Mesendoderm (in vitro differentiated cells): ENCODE measurements at regions not wholly inside any gene's neighbourhood (a gene's known extent, or its start where the extent isn't known, plus 50 kb on each side); places are given as distances from the start of the nearest gene placed in this dataset.

Experiments used
- DNase-seq: peaks from one replicate; pipeline ENCODE4 v3.0.0; 2013
- H2AK5ac ChIP-seq: 2 replicates; pipeline ENCODE4 v1.6.1; 2013; ENCODE audit warnings: low read length, inconsistent platforms
- H2BK120ac ChIP-seq: 2 replicates; pipeline ENCODE4 v1.6.1; 2013; ENCODE audit warnings: low read depth, mild to moderate bottlenecking, low read length, moderate library complexity, mixed read lengths
- H2BK15ac ChIP-seq: replicated peaks from 2 replicates; pipeline ENCODE4 v1.6.1; 2013; ENCODE audit warnings: low read depth, mild to moderate bottlenecking, moderate library complexity
- H2BK5ac ChIP-seq: 2 replicates; pipeline ENCODE4 v1.6.1; 2013; ENCODE audit warnings: low read length, inconsistent platforms
- H3K18ac ChIP-seq: 2 replicates; pipeline ENCODE4 v1.6.1; 2013; ENCODE audit warnings: mild to moderate bottlenecking, low read length, mixed read lengths
- H3K23ac ChIP-seq: one replicate; pipeline ENCODE4 v1.6.1; 2013; ENCODE audit warnings: low read length
- H3K27ac ChIP-seq: 2 replicates; pipeline ENCODE4 v1.5.1; 2013; ENCODE audit warnings: low read depth, mild to moderate bottlenecking, inconsistent platforms, low read length, moderate library complexity
- H3K27me3 ChIP-seq: 2 replicates; pipeline ENCODE4 v1.6.1; 2013; ENCODE audit warnings: low read length, control low read depth, mild to moderate bottlenecking, inconsistent platforms; ENCODE audit not compliant: insufficient read depth, poor library complexity
- H3K36me3 ChIP-seq: 2 replicates; pipeline ENCODE4 v1.6.1; 2013; ENCODE audit warnings: low read length, inconsistent platforms; ENCODE audit not compliant: control insufficient read depth, insufficient read depth
- H3K4ac ChIP-seq: one replicate; pipeline ENCODE4 v1.6.1; 2013; ENCODE audit warnings: low read depth, mild to moderate bottlenecking, low read length, moderate library complexity
- H3K4me1 ChIP-seq: 2 replicates; pipeline ENCODE4 v1.6.1; 2013; ENCODE audit warnings: low read depth, low read length, inconsistent platforms; ENCODE audit not compliant: control insufficient read depth
- H3K4me2 ChIP-seq: 2 replicates; pipeline ENCODE4 v1.6.1; 2013; ENCODE audit warnings: low read length
- H3K4me3 ChIP-seq: 2 replicates; pipeline ENCODE4 v1.5.1; 2013; ENCODE audit warnings: mild to moderate bottlenecking, low read length
- H3K56ac ChIP-seq: one replicate; pipeline ENCODE4 v1.6.1; 2013; ENCODE audit warnings: low read length
- H3K79me1 ChIP-seq: 2 replicates; pipeline ENCODE4 v1.6.1; 2013; ENCODE audit warnings: low read length, inconsistent platforms
- H3K79me2 ChIP-seq: 2 replicates; pipeline ENCODE4 v1.6.1; 2013; ENCODE audit warnings: mild to moderate bottlenecking, low read length; ENCODE audit not compliant: control insufficient read depth, insufficient read depth
- H3K9ac ChIP-seq: 2 replicates; pipeline ENCODE4 v1.6.1; 2013; ENCODE audit warnings: low read length, inconsistent platforms
- H4K5ac ChIP-seq: one replicate; pipeline ENCODE4 v1.6.1; 2013; ENCODE audit warnings: low read length
- H4K8ac ChIP-seq: one replicate; pipeline ENCODE4 v1.6.1; 2013; ENCODE audit warnings: low read depth, mild to moderate bottlenecking, control low read depth, low read length, moderate library complexity
- WGBS: extraction: QIAGEN DNeasy Blood & Tissue Kit; methylation state at CpG from one replicate; pipeline ENCODE4 v1.1.7; 2013; ENCODE audit warnings: low lambda C conversion rate, missing lambda C conversion rate; ENCODE audit not compliant: insufficient coverage; ENCODE audit errors: extremely low coverage; 5-methylcytosine and 5-hydroxymethylcytosine counted together

- H3K4me3 ChIP-seq: no peak overlapping the region
- no peak overlapping the region for H3K4me2 ChIP-seq
- no peak overlapping the region for H3K56ac ChIP-seq
- no CpG with 5 or more reads among the region's 1 CpG for WGBS
- no peak overlapping the region for H3K18ac ChIP-seq
- no peaks in the 10 kb centered on the region for H3K79me2 ChIP-seq
- H3K27me3 ChIP-seq: no peaks in the 10 kb centered on the region
- H2BK15ac ChIP-seq: no peak overlapping the region
- no peak overlapping the region for H2BK120ac ChIP-seq
- no peaks in the 10 kb centered on the region for H3K4me1 ChIP-seq
- no peak overlapping the region for H3K4ac ChIP-seq
- H3K23ac ChIP-seq: no peak overlapping the region
- no peak overlapping the region for H2AK5ac ChIP-seq
- H4K5ac ChIP-seq: no peak overlapping the region
- no peak overlapping the region for H4K8ac ChIP-seq
- H2BK5ac ChIP-seq: no peak overlapping the region
- H3K27ac ChIP-seq: no peak overlapping the region
- H3K79me1 ChIP-seq: no peaks in the 10 kb centered on the region
- no peak for DNase-seq
- H3K36me3 ChIP-seq: no peaks in the 10 kb centered on the region
- H3K9ac ChIP-seq: no peak overlapping the region
These were observed 170.3 kb downstream of the ZPLD1 start for GRCh38 chr3:102605153-102605552.

- H2BK120ac ChIP-seq: no peak overlapping the region
- H3K4me2 ChIP-seq: no peak overlapping the region
- H3K4ac ChIP-seq: no peak overlapping the region
- no peaks in the 10 kb centered on the region for H3K36me3 ChIP-seq
- no peaks in the 10 kb centered on the region for H3K27me3 ChIP-seq
- no peak overlapping the region for H3K18ac ChIP-seq
- H3K4me3 ChIP-seq: no peak overlapping the region
- no peaks in the 10 kb centered on the region for H3K4me1 ChIP-seq
- H3K56ac ChIP-seq: no peak overlapping the region
- H3K27ac ChIP-seq: no peak overlapping the region
- H4K8ac ChIP-seq: no peak overlapping the region
- no CpG with 5 or more reads among the region's 2 CpGs for WGBS
- no peak overlapping the region for H2BK15ac ChIP-seq
- no peaks in the 10 kb centered on the region for H3K79me2 ChIP-seq
- H2AK5ac ChIP-seq: no peak overlapping the region
- no peak overlapping the region for H4K5ac ChIP-seq
- H3K79me1 ChIP-seq: no peaks in the 10 kb centered on the region
- H3K23ac ChIP-seq: no peak overlapping the region
- H2BK5ac ChIP-seq: no peak overlapping the region
- no peak for DNase-seq
- H3K9ac ChIP-seq: no peak overlapping the region
These were observed 174.1 kb downstream of the ZPLD1 start for GRCh38 chr3:102608875-102609274.

- Histone ChIP-seq H4K8ac (no peak overlapping the region), H3K36me3 (no peaks in the 10 kb centered on the region), H3K27ac (no peak overlapping the region), H2BK15ac (no peak overlapping the region), H2BK5ac (no peak overlapping the region), H3K18ac (no peak overlapping the region), H3K4me1 (no peaks in the 10 kb centered on the region), H3K79me1 (no peaks in the 10 kb centered on the region), H4K5ac (no peak overlapping the region), H2BK120ac (no peak overlapping the region), H3K4me2 (no peak overlapping the region), H3K79me2 (no peaks in the 10 kb centered on the region), H3K27me3 (no peaks in the 10 kb centered on the region), H3K23ac (no peak overlapping the region), H3K4ac (no peak overlapping the region), H3K56ac (no peak overlapping the region), H2AK5ac (no peak overlapping the region), H3K4me3 (no peak overlapping the region), H3K9ac (no peak overlapping the region)
- WGBS: no CpG with 5 or more reads among the region's 2 CpGs
- DNase-seq: peak; percentile 18
These were observed 179.3 kb downstream of the ZPLD1 start for GRCh38 chr3:102614021-102614569.

- no CpG with 5 or more reads among the region's 2 CpGs for WGBS
- Histone ChIP-seq H4K5ac (no peak overlapping the region), H3K23ac (no peak overlapping the region)
These were observed 179.8 kb downstream of the ZPLD1 start for GRCh38 chr3:102614585-102614984.

GRCh38 chr3:102617381-102617780 lies 182.6 kb downstream of the ZPLD1 start:
- Histone ChIP-seq H3K4me1 (no peaks in the 10 kb centered on the region), H4K5ac (no peak overlapping the region), H3K18ac (no peak overlapping the region), H3K27me3 (no peaks in the 10 kb centered on the region), H3K4ac (no peak overlapping the region), H3K9ac (no peak overlapping the region), H3K79me2 (no peaks in the 10 kb centered on the region), H3K4me2 (no peak overlapping the region), H4K8ac (no peak overlapping the region), H3K36me3 (no peaks in the 10 kb centered on the region), H2BK120ac (no peak overlapping the region), H2BK5ac (no peak overlapping the region), H2BK15ac (no peak overlapping the region), H3K23ac (no peak overlapping the region), H3K4me3 (no peak overlapping the region), H2AK5ac (no peak overlapping the region), H3K27ac (no peak overlapping the region), H3K79me1 (no peaks in the 10 kb centered on the region), H3K56ac (no peak overlapping the region)
- WGBS: no CpG with 5 or more reads among the region's 4 CpGs
- DNase-seq: no peak

More at GRCh38 chr3:102614585-102614984, 179.8 kb downstream of the ZPLD1 start:
- H3K4me1 ChIP-seq: no peaks in the 10 kb centered on the region
- no peak overlapping the region for H3K9ac ChIP-seq
- no peak overlapping the region for H3K56ac ChIP-seq
- H3K4me3 ChIP-seq: no peak overlapping the region
- no peak overlapping the region for H2BK15ac ChIP-seq
- no peaks in the 10 kb centered on the region for H3K79me1 ChIP-seq
- H3K18ac ChIP-seq: no peak overlapping the region
- H3K36me3 ChIP-seq: no peaks in the 10 kb centered on the region
- no peak overlapping the region for H2BK5ac ChIP-seq
- no peak overlapping the region for H2AK5ac ChIP-seq
- no peaks in the 10 kb centered on the region for H3K79me2 ChIP-seq
- H4K8ac ChIP-seq: no peak overlapping the region
- no peak overlapping the region for H3K27ac ChIP-seq
- H3K4ac ChIP-seq: no peak overlapping the region
- no peak for DNase-seq
- H3K27me3 ChIP-seq: no peaks in the 10 kb centered on the region
- H2BK120ac ChIP-seq: no peak overlapping the region
- no peak overlapping the region for H3K4me2 ChIP-seq

GRCh38 chr3:102619361-102619760 lies 184.5 kb downstream of the ZPLD1 start:
- no peaks in the 10 kb centered on the region for H3K27me3 ChIP-seq
- H3K18ac ChIP-seq: no peak overlapping the region
- no peak overlapping the region for H3K4ac ChIP-seq
- H2BK120ac ChIP-seq: no peak overlapping the region
- no peak overlapping the region for H3K4me2 ChIP-seq
- H3K36me3 ChIP-seq: no peaks in the 10 kb centered on the region
- WGBS: no CpG with 5 or more reads among the region's 1 CpG
- no peak overlapping the region for H4K8ac ChIP-seq
- no peak overlapping the region for H2BK15ac ChIP-seq
- H3K23ac ChIP-seq: no peak overlapping the region
- H3K4me3 ChIP-seq: no peak overlapping the region
- H3K27ac ChIP-seq: no peak overlapping the region
- no peak overlapping the region for H3K56ac ChIP-seq
- no peak overlapping the region for H3K9ac ChIP-seq
- no peaks in the 10 kb centered on the region for H3K4me1 ChIP-seq
- H4K5ac ChIP-seq: no peak overlapping the region
- no peak overlapping the region for H2BK5ac ChIP-seq
- H3K79me1 ChIP-seq: no peaks in the 10 kb centered on the region
- H2AK5ac ChIP-seq: no peak overlapping the region
- H3K79me2 ChIP-seq: no peaks in the 10 kb centered on the region
- no peak for DNase-seq
